HG02870 (cell line): ENCODE measurements at regions not wholly inside any gene's neighbourhood (a gene's known extent, or its start where the extent isn't known, plus 50 kb on each side); places are given as distances from the start of the nearest gene placed in this dataset.

Experiments used
- ATAC-seq: cut with Tn5 transposase; IDR thresholded peaks from one replicate; pipeline ENCODE4 v1.9.1; 2021; ENCODE audit warnings: mild to moderate bottlenecking, moderate library complexity; ENCODE audit not compliant: unreplicated experiment

DNA sequence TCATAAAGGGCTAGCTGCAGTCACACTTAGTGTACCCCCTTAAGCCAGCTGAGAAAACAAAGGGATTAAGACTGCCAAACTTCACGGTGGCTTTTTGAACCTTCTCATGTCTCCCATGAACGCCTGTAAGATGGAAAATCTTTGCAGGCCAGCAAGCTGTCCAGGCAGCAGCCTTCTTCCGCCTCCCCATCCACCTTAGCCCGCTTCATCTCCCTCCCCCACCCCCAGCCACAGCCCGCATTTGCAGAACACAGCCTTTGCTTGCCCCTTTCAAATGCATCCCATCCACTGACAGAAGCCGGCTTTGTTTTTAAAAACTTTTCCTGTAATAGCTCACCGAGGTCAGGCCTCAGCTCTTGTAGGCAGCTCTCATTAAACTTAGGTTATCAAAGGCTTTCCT, 113.8 kb upstream of the FAM9B start:
- no peak for ATAC-seq

DNA sequence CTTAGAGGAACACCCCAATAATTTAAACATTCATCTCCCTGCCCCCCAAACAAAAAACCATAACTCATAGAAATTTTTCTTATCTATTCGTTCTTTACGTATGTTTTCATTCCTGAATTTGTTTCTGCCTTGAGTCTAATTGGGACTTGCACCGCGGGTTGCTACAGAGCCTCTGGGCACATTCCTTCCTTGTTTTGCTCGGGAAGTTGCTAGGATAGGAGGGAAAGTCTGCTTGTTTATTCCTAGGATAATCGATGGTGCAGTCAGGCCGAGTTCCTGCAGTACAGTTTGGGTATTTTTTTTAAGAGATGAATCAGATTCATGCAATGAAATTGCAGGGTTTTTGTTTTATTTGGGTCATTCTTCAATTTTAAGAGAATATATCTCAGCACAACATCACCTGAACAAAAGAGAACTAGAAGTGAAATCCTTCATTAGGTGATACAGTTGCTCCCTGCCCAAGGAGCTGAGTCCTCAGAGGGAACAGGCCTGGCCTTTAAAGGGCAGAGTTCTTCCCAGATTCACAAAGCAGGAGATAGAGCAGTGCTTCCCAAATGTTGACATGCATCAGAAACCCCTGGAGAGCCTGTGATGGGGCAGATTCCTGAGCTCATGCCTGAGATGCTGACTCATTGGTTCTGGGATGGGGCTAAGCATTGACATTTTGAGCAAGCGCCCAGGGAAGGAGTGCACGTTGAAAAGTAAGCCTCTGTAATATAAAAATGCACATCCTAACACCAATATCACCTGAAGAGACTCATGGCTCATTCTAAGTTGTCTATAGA, 114.9 kb upstream of the FAM9B start:
- no peak for ATAC-seq

DNA sequence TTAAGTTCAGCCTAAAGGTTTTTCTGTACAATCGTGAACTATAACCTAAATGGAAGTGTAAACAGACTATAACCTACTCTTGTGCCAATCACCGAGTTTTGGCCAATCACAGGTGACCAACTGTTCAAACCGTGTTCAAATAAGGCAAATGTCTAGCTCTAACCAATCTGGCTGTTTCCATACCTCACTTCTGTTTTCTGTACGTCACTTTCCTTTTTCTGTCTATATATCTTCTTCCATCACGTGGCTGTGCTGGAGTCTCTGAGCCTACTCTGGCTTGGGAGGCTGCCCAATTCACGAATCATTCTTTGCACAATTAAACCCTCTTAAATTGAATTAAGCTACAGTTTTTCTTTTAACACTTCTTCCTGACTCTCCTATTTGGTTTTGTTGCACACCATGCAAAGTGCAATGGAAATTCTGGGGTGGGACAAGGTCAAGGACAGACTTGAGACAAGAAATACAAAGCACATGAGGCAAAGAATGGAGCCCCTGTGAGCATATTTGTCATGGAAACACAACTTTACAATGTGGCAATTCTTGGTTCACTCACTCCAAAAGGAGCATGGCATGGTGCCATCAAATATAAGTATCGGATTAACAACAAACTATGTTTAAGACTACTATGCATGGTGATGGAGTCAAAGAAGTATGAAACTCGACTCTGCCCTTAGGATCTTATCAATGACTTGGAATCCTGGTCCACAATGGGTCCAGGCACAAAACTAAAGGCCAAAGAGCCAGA, 115.7 kb upstream of the FAM9B start:
- no peak for ATAC-seq

DNA sequence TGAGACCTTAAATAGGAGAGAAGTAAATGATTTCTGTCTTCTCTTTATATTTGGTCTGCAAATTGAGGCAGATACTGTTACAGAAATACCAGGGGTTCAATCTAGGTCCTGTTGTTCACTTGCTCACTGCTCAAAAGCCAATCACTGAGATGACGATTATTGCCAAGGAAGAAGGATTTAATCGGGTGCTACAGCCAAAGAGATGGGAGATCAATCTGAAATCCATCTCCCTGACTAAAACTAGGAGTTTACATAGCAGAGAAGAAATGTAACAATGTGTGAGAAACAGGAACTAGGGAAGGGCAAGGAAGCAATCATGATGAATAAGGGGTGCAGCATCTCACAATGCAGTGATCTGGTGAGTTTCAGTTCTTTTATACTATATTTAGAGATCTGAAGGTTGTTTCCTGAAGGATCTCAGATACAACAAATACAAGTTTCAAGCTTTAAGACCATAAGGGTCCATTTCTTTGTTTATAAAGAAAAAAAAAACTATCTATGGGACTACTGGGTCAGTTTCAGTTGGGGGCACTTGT, 117.9 kb upstream of the FAM9B start:
- ATAC-seq, result no peak

DNA sequence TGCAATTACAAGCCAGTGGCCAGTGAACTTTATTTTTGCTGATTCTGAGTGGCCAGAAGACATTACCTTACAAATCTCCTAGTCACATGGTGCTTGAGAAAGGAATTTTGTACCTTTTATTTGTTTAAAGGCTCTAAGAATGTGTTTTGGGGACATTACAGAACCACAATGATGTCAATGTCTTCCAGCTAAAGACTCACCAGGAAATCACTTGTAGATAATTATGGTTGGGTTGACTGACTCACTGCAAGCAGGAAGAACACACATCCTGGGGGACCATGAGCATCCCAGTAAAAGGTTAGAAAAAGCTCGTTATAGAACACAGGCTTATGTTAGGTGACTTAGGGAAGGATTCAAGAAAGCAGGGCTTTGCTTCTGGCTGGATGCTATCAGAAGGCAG, 119.4 kb upstream of the FAM9B start:
- ATAC-seq, result no peak

DNA sequence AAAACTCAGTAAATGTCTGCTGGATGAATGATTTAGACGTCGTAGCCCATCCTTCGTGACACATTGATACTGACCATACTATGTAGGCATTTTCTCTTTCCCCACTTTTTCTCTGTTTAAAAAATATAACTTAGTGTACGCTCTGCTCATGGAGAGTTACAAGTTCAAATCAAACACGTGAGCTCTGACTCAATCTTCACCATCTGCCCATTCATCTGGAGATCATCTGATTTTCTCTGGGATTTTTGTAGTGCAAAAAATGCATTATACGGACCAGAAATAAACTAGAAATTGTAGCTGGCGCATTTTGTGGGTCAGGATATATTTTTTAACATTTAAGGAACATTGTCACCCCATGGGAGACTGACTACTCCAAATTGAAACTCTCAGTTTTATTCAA, 124.7 kb upstream of the FAM9B start:
- no peak for ATAC-seq

DNA sequence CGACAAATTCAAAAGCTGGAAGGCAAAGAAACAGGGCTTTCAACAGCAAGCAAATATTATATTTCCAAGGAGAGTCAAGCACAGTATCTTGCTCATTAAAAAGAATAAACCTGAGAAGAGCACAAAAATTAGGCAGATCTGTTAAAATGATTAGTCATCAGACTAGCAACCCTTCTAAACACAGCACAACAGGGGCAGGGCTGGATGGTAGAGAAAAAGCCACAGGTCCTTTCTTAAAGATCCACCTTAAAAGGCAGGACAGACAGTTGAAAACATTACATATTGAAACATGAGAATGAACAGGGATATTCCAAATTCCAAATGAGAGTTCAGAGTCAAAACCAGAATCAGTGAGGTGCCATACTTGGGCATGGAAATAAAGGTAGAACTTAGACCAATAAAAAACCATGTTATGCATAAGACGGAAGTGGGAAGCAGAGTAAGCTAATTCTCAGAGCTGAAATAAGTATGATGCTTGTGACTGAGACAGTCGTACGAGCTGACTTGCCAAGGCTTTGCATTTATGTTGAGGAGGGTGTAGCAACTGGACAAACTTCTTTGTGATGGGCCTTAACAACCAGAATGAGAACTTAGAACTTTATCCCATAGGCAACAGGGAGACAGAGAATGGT, 126.9 kb upstream of the FAM9B start:
- ATAC-seq, result no peak

DNA sequence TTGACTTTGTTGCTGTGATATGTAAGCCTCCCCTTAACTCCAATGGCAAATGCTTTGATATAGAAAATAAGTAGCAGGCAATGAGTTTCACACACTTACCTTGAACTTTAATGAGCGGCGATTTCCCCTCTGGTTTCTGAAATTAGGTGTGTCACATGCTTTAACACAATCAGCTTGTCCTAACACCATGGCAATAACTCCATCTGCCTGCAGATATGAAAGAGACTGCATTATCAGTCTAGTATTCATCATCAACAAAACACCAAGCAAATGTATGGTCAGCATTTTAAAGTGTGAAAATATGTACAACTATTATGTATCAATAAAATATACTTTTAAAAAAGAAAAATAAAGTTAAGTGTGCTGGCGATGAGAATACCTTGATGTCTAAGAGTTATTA, 128.8 kb upstream of the FAM9B start:
- ATAC-seq, result no peak

DNA sequence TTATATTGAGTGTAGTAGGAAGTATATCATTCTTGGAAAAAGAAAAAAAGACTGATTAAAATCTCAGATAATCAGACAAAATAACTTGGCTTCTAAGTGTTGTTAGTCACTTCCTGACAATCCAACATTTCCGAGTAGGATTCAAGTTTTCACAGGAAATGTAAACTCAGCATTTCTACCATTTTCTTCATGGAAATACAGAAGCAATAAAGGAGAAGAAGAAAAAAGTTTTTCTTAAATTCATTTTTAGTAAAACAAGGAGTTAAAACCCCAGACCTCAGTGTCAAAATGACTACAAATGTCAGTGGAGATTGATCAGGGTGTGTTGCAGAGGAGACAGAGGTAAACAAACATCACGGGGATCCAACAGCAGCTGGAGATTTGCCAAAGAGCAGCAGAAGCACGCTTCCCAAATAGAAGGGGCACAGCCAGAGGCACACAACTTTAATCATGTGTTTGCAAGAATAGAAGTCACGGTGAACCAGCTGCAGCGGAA, 129.3 kb upstream of the FAM9B start:
- ATAC-seq, result no peak

DNA sequence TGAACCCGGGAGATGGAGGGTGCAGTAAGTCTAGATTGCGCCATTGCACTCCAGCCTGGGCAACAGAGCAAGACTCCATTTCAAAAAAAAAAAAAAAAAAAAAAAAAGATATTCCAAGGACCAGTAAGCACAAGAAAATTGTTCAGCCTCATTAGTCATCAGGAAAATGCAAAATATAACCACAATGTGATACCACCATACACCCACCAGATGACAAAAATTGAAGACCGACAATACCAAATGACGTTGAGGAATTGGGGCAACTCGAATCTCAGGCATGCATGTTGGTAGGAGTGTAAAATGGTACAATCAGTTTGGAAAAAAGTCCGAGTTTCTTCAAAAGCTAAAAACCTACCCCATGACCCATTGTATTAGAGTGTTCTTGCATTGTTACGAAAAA, 130.2 kb upstream of the FAM9B start:
- ATAC-seq, result no peak

DNA sequence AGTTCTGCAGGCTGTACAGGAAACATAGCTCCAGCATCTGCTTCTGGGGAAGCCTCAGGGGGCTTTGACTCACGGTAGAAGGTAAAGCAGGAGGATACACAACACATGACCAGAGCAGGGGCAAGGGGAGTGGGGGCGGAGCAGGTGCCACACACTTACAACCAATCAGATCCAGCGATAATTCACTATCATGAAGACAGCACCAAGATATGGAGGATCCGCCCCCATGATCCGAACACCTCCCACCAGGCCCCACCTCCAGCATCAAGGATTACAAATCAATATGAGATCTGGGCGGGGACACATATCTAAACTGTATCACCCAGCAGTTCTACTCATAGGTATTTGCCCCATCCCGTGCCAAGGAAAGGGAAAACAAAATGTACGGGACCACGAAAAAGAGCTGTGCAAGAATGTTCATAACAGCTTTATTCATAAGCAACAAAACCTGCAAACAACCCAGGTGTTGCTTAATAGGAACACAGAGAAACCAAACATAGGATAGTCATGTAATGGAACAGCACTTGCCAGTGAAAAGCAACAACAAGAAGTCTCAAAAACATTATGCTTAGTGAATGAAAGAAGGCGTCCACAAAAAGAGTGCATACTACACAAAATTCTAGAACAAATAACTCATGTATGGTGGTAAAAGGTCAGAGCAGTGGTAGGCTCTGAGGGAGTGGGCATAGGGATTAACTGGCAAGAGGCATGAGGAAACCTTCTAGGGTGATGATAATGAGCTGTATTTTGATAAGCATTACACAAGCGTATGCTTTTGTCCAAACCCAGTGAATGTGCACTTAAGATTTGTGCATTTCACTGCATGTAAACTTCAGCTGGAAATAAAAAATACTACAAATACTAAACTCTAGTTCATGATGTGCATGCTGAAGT, 130.9 kb upstream of the FAM9B start:
- no peak for ATAC-seq

DNA sequence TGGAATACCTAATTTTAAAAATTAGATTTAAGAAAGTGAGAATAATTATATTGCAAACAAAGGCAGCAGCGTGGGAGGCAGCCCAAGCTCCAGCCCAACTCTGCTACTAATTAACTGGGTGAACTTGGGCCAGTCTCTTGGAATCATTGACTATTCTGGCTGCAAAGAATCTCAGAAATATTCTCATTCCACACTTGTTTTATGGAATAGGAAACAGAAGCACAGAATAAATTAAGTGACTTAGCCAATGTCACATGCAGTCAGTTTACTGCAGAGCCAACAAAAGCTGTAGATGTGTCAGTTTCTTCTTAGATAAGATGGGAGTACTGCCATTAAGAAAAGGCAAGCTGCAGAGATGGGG, 132.6 kb upstream of the FAM9B start:
- no peak for ATAC-seq

DNA sequence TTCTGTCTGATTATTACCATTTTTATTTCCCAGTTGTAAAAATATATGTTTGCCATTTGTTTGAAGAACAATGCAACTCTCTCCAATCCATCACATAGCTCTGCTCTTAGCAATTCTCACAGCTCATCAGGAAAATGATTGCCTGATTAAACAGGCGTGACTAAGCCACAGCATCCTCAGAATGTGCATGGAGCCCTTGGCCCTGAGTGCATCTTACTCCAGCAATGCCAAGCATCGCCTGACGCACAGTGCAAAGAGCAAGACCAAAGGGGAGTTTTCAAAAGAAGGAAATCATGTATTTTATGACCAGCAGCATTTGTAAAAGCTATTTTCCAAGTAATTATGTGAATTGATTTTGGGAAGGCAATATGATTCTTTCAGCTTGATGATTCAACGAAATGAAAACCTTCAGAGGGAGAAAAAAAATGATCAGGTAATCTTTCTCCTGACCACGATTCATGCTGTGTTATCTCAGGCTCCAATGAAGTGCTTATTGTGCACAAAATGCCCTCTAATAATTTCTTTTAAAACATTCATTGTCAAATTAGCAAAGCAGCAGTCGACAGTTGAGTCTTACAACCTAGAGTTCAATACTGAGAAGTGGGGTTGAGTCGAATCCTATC, 138.0 kb upstream of the FAM9B start:
- ATAC-seq, result no peak

DNA sequence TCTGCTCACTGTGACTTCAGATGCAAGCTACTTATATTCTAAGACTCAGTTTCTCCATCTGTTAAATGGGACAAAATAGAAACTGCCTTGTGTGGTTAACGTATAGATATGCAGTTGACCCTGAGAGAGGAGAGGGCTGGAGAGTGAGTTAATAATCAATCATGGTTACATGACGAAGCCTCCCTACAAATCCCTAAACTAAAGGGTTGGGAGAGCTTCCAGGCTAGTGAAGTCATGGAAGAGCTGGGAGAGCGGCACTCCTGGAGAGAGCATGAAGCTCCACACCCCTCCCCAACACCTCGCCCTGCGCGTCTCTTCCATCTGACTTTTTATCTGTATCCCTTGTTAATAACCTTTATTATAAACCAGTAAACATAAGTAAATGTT, 138.5 kb upstream of the FAM9B start:
- ATAC-seq, result no peak

DNA sequence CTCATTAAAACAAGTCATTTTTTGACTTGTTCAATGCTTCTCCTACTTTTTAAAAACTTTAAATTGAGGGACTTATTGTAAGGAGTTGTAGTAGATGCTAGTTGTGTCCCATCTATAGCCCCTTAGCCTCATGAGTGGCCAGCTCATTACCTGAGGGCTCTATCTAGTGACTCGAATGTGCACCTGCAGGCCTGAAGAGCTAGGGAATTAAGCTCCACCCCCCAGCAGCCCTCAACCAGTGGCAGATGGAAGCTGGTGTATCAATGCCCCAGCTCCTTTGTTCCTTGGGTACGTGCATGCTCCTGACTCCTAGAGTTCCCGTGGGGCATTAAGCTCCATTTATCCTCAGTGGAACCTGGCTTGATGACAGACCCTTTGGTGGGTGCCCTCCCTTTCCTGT, 146.7 kb upstream of the FAM9B start:
- ATAC-seq, result no peak

DNA sequence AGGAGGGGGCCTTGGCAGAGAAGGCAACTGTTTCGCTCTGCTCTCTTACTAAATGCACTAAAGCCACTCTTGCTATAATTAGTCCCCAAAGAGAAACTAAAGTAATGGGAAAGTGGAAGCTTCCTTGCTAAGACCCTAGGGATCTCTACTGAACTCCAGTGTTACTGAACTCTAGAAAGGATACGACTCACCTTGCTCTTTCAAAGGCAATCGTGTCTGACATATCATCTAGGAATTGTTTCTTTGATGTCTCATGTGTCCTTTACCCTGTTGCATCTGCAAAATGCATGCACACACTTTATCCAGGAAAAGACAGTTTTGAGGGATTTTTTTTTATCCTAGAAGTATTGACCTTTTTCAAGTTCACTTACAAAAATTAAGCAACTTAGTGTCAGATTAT, 148.1 kb upstream of the FAM9B start:
- no peak for ATAC-seq

DNA sequence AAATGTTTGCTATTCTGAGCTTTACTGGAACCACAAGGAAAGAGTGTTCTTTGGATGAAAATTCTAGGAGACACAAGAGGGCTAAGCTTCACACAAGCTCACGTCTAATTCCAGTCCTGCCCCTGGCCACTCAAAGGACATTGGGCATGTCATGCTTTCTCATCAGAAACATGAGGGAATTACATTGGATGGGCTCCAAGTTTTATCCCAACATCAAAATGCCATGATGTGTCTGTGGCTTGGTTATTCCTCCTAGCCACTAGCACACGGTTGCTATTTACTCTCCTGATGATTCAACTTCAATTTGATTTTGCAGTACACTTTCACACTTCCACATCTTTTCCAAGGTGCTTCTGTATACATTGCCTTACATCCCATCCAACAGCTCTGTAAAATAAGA, 149.6 kb upstream of the FAM9B start:
- no peak for ATAC-seq

DNA sequence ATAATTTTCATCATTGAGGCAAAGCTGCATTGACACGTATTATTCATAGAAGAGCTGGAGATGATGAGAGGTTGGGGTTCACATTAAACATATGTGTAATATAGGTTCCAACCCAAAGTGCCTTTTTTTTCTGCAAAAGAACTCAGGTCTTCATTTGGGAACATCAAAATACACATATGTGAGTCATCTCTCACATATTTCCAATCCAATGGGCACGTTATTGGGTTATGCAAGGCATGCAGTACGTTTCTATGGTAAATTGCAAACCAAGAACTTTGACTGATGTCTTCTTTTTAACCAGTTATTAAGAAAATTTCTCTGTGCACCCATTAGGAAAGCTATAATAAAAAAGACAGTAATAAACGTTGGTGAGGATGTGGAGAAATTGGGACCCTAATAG, 150.3 kb upstream of the FAM9B start:
- ATAC-seq, result no peak

DNA sequence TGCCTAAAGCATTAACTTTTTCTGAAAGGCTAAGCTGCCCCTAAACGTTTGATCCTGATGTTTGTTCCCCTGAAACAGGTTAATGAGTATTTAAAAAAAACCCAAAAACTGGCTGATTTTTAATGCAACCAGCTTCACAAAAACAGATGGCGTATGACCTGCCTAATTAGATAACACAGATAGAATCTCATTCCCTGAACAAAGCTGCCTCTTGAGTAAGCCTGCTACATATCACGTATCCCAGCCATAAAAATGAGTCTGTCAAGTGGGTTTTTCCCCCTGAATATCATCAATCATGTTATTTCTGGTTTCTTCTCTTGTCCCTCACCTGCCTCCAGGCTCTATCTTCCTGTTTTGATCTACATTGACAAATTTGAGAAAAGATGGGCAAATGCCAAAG, 154.2 kb upstream of the FAM9B start:
- ATAC-seq, result no peak

DNA sequence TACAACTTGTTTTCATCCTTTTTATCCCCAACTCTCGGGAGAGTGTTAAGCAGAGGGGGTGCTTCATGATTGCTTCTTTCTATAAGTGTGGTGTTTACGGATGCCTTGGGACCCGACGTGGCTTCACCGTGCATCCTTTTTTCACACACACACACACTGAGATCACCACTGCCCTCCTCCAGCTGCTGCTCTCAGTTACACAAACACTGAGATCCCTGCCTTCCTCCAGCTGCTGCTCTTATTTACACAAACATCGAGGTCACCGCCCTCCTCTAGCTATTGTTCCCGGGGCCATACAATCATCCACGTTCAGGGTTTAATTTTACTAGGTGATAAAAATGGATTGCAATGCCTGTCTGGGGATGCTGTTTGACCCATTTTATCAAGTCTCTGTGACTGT, 155.4 kb upstream of the FAM9B start:
- ATAC-seq, result no peak
